ENCODE measurements at regions not wholly inside any gene's neighbourhood (a gene's known extent, or its start where the extent isn't known, plus 50 kb on each side); places are given as distances from the start of the nearest gene placed in this dataset.

DNA sequence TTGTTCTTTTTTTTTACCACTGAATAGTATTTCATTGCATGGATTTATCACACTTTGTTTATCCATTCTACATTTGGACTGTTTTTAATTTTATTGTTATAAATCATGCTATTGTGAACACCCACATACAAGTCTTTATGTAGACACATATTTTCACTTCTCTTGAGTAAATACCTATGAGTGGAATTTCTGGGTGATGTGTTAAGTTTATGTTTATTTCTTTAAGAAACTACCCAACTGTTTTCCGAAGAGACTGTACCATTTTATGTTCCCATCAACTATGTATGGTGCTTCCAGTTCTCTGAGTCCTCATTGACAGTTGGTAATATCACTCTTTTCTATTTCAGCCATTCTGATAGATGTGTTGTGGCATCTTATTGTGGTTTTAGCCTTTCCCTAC is 54.0 kb downstream of the RIN2 start:
- WGBS, 4 donors: 96 to 100% (median 98%) methylated on average over 1 of the region's 1 CpG
- H3K27me3 ChIP-seq: no peaks in the 10 kb centered on the region
- no peak for DNase-seq
- intact Hi-C loops (cut with DNase I): loop anchor here in 1 of 10 donors (10.0 kb wide), 1 partner anchor 73 kb away; no protein-coding TSS in a partner anchor
- no peak for ATAC-seq
- peak overlapping the region in 6 of 12 donors; percentile 19 to 72 (median 52) for H3K27ac ChIP-seq
- peaks cover 2 to 60% (median 43%) of the 10 kb centered on the region in 12 donors for H3K4me1 ChIP-seq
- no peaks in the 10 kb centered on the region for H3K9me3 ChIP-seq
- H3K4me3 ChIP-seq: no peak overlapping the region
- peaks cover 0 to 18% (median 2%) of the 10 kb centered on the region in 9 donors for H3K36me3 ChIP-seq
- TF ChIP-seq, protein P1, sequence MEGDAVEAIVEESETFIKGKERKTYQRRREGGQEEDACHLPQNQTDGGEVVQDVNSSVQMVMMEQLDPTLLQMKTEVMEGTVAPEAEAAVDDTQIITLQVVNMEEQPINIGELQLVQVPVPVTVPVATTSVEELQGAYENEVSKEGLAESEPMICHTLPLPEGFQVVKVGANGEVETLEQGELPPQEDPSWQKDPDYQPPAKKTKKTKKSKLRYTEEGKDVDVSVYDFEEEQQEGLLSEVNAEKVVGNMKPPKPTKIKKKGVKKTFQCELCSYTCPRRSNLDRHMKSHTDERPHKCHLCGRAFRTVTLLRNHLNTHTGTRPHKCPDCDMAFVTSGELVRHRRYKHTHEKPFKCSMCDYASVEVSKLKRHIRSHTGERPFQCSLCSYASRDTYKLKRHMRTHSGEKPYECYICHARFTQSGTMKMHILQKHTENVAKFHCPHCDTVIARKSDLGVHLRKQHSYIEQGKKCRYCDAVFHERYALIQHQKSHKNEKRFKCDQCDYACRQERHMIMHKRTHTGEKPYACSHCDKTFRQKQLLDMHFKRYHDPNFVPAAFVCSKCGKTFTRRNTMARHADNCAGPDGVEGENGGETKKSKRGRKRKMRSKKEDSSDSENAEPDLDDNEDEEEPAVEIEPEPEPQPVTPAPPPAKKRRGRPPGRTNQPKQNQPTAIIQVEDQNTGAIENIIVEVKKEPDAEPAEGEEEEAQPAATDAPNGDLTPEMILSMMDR (IDR thresholded peaks at IDR 0.05): no peak
- TF ChIP-seq POLR2A (IDR thresholded peaks at IDR 0.05): no peak

- DNase-seq: no peak
- Histone ChIP-seq H3K9me3 (no peaks in the 10 kb centered on the region), H3K27ac (peak overlapping the region in 10 of 12 donors; percentile 6 to 72 (median 40)), H3K4me3 (no peak overlapping the region), H3K27me3 (no peaks in the 10 kb centered on the region), H3K36me3 (peaks cover 0 to 18% (median 2%) of the 10 kb centered on the region in 9 donors), H3K4me1 (peaks cover 2 to 56% (median 38%) of the 10 kb centered on the region in 12 donors)
- ATAC-seq: no peak
- intact Hi-C loops (cut with DNase I): loop anchor here in 1 of 10 donors (10.0 kb wide), 1 partner anchor 72 kb away; no protein-coding TSS in a partner anchor
- 67 to 73% (median 70%) methylated on average over 1 of the region's 1 CpG for WGBS, 4 donors
- TF ChIP-seq, protein P1 (IDR thresholded peaks at IDR 0.05): no peak
- TF ChIP-seq POLR2A (IDR thresholded peaks at IDR 0.05): no peak
These were observed 54.6 kb downstream of the RIN2 start for GRCh38 chr20:19812696-19813095.

GRCh38 chr20:19813846-19814640 is 56.0 kb downstream of the RIN2 start:
- TF ChIP-seq, protein P1 (IDR thresholded peaks at IDR 0.05): no peak
- no peak for TF ChIP-seq POLR2A (IDR thresholded peaks at IDR 0.05)
- intact Hi-C loops (cut with DNase I): loop anchor here in 1 of 10 donors (10.0 kb wide), 1 partner anchor 71 kb away; no protein-coding TSS in a partner anchor
- peak overlapping the region in 11 of 12 donors; percentile 35 to 78 (median 62) for H3K27ac ChIP-seq
- 56 to 70% (median 61%) methylated on average over 9 of the region's 9 CpGs for WGBS, 4 donors
- DNase-seq: no peak
- no peak overlapping the region for H3K4me3 ChIP-seq
- H3K27me3 ChIP-seq: no peaks in the 10 kb centered on the region
- no peak for ATAC-seq
- H3K9me3 ChIP-seq: peaks cover 0 to 4% (median 0%) of the 10 kb centered on the region in 12 donors
- H3K4me1 ChIP-seq: peaks cover 2 to 54% (median 35%) of the 10 kb centered on the region in 12 donors
- H3K36me3 ChIP-seq: peaks cover 0 to 18% (median 2%) of the 10 kb centered on the region in 9 donors

- peaks cover 0 to 10% (median 0%) of the 10 kb centered on the region in 9 donors for H3K36me3 ChIP-seq
- no peaks in the 10 kb centered on the region for H3K27me3 ChIP-seq
- peak in 4 of 5 donors; percentile 55 to 70 (median 62) for DNase-seq
- TF ChIP-seq POLR2A (IDR thresholded peaks at IDR 0.05): no peak
- TF ChIP-seq, protein P1 (IDR thresholded peaks at IDR 0.05): peak in 4 of 12 donors; percentile 10 to 34 (median 18)
- WGBS, 4 donors: 37 to 44% (median 39%) methylated on average over 8 of the region's 8 CpGs
- H3K4me3 ChIP-seq: no peak overlapping the region
- peak overlapping the region in 11 of 12 donors; percentile 35 to 78 (median 62) for H3K27ac ChIP-seq
- peaks cover 2 to 54% (median 36%) of the 10 kb centered on the region in 12 donors for H3K4me1 ChIP-seq
- intact Hi-C loops (cut with DNase I): loop anchor here in 3 of 10 donors (5.0 to 10.0 kb wide), 2 partner anchors 69 to 72 kb away; no protein-coding TSS in a partner anchor
- ATAC-seq: peak; percentile 78 to 96 (median 94)
- peaks cover 0 to 7% (median 0%) of the 10 kb centered on the region in 12 donors for H3K9me3 ChIP-seq
These were observed 57.5 kb downstream of the RIN2 start for GRCh38 chr20:19815553-19815991.

All from heart left ventricle (tissue), 16 donors.